Upper lobe of left lung (tissue), 4 donors: ENCODE measurements at regions not wholly inside any gene's neighbourhood (a gene's known extent, or its start where the extent isn't known, plus 50 kb on each side); places are given as distances from the start of the nearest gene placed in this dataset.

ENCODE experiments used
- CTCF ChIP-seq, 6 experiments: fragments of 450-650 bp in 4 of 6; fragments of 200-600 bp in 2 of 6; sonication (generic) in 2 of 6; IDR thresholded peaks; one replicate each; pipeline ENCODE4 v1.5.1; 2016 to 2019; ENCODE audit warnings: antibody characterized with exemption in 6 of 6
- EP300 ChIP-seq, 4 donors: sonication (generic); formaldehyde crosslinking; IDR thresholded peaks; one replicate each; pipeline ENCODE4 v1.5.1; 2017; ENCODE audit warnings: antibody characterized with exemption in 4 of 4, control low read depth in 2 of 4
- POLR2A ChIP-seq, 4 donors: fragments of 450-650 bp; IDR thresholded peaks; one replicate each; pipeline ENCODE4 v1.5.1; 2016 to 2017; ENCODE audit warnings: antibody characterized with exemption in 4 of 4, mild to moderate bottlenecking in 2 of 4
- POLR2AphosphoS5 ChIP-seq, 2 donors: sonication (generic); formaldehyde crosslinking; IDR thresholded peaks; one replicate each; pipeline ENCODE4 v1.5.1; 2017; ENCODE audit warnings: antibody characterized with exemption in 2 of 2

GRCh38 chr7:94174956-94175355 lies 170.8 kb upstream of the BET1 start:
- TF ChIP-seq CTCF (IDR thresholded peaks at IDR 0.05), result no peak
- no peak for TF ChIP-seq POLR2AphosphoS5 (IDR thresholded peaks at IDR 0.05)
- no peak for TF ChIP-seq POLR2A (IDR thresholded peaks at IDR 0.05)
- TF ChIP-seq EP300 (IDR thresholded peaks at IDR 0.05), result no peak
